Fibroblast of villous mesenchyme (primary cell): ENCODE measurements at regions not wholly inside any gene's neighbourhood (a gene's known extent, or its start where the extent isn't known, plus 50 kb on each side); places are given as distances from the start of the nearest gene placed in this dataset.

Source experiments
- DNase-seq: peaks from one replicate; pipeline ENCODE4 v3.0.0-alpha.2; 2010; ENCODE audit warnings: low read depth
- H3K4me3 ChIP-seq: 2 replicates; pipeline ENCODE4 v1.5.1; 2011; ENCODE audit warnings: low read depth, mild to moderate bottlenecking, low read length
- TF ChIP-seq, protein P1 (sequence below): IDR thresholded peaks from 2 replicates; pipeline ENCODE4 v1.5.1; 2012; ENCODE audit warnings: low read depth, mild to moderate bottlenecking, low read length; ENCODE audit not compliant: insufficient read depth

DNA sequence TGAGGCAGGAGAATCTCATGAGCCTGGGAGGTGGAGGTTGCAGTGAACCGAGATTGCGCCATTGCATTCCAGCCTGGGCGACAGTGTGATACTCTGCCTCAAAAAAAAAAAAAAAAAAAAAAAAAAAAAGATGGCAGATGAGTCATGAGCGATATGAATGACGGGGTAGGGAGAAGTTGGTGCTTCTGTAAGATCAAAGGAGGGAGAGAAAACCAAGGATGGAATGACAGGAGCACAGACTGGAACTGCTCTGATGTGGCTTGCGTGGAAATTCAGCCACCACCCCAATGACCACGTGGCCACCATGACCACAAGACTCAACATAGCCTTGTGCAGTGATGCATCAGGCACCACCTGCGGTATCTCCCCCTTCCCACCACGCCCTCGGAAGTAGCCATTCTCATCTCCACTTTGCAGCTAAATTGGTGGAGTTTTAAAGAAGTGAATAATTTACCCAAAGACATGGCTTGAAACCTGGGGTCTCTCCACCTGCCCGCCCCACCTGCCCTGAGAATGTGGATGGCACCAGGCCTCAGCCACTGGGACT is 96.0 kb downstream of the ACKR3 start:
- DNase-seq, result no peak
- no peak overlapping the region for H3K4me3 ChIP-seq
- TF ChIP-seq, protein P1, sequence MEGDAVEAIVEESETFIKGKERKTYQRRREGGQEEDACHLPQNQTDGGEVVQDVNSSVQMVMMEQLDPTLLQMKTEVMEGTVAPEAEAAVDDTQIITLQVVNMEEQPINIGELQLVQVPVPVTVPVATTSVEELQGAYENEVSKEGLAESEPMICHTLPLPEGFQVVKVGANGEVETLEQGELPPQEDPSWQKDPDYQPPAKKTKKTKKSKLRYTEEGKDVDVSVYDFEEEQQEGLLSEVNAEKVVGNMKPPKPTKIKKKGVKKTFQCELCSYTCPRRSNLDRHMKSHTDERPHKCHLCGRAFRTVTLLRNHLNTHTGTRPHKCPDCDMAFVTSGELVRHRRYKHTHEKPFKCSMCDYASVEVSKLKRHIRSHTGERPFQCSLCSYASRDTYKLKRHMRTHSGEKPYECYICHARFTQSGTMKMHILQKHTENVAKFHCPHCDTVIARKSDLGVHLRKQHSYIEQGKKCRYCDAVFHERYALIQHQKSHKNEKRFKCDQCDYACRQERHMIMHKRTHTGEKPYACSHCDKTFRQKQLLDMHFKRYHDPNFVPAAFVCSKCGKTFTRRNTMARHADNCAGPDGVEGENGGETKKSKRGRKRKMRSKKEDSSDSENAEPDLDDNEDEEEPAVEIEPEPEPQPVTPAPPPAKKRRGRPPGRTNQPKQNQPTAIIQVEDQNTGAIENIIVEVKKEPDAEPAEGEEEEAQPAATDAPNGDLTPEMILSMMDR, result no peak

DNA sequence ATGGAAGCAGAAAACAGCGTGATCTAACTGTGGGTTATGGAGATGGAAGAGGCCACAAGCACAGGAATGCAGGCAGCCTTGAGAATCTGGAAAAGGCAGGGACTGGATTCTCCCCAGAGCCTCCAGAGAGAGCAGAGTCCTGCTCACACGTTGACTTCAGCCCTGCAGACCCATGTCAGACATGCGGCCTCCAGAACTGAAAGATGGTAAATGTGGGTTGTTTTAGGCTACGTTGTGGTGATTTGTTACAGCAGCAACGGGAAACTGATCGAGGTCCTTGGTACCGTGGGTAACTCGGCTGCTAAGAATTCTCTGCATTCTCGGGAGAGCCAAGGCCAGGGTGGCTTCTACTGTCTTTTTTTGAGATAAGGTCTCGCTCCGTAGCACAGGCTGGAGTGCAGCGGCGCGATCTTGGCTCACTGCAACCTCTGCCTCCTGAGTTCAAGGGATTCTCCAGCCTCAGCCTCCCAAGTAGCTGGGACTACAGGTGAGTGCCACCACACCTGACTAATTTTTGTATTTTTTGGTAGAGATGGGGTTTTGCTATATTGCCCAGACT is 97.1 kb downstream of the ACKR3 start:
- no peak overlapping the region for H3K4me3 ChIP-seq
- no peak for DNase-seq
- TF ChIP-seq, protein P1, result no peak

DNA sequence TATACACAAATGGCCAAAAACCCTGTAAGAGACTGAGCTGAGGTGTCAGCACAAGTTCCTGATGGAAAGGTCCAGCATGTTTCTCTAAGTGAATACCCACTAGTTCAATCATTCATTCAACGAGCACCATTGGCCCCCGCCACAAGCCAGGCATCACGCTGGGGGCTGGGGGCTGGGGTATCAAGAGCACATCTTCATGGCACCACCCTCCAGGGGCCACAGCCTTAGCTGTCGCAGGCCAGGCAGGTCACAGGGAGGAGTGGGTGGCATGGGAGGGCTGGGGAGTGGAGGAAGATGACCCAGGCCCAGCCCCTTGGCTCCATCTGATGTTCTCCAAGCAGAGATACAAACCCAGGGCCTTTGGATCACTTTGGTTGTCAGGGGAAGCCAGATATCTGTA is 97.9 kb downstream of the ACKR3 start:
- TF ChIP-seq, protein P1, result no peak
- no peak overlapping the region for H3K4me3 ChIP-seq
- no peak for DNase-seq

DNA sequence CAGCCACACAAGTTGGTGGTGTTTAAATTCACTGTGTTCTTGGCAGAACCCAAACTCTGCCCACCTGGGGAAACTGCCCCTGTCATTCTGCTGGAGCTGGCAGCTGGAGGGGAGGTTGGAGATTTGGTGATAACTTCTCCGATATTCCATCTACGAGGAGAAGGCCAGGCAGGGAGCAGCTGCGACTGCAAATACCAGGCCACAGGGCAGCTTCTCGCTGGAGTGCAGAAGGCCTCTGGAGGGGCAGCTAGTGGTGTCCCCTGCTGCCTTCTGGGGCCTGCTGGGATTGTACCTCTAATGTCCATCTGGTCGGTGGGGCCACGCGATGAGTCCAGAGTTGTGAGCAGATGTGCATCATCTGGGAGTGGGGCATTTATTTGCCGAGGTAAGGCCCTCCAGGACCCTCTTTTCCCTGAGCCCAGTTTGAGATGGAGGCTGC is 98.9 kb downstream of the ACKR3 start:
- TF ChIP-seq, protein P1, result no peak

DNA sequence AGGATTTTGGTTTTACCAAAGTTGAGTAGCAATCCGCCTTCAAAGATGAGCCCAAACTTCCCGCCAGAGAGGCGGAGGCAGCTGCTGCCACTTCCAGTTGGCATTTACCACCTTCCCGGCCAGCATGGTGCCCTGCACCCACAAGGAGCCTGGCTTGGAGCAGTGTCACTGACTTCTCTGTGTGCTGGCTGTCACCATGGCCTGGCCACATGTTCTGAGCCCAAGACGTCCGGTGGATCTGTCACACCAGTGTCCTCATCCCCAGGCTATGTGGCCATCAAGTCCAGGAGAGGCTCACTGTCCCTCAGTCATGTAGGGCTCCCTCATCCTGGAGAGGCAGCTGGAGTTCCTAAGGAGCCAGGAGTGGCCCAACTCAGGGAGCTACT is 100.6 kb downstream of the ACKR3 start:
- H3K4me3 ChIP-seq, result no peak overlapping the region
- no peak for DNase-seq
- TF ChIP-seq, protein P1, result no peak

More for the DNA sequence above, 98.9 kb downstream of the ACKR3 start:
- no peak for DNase-seq
- no peak overlapping the region for H3K4me3 ChIP-seq

DNA sequence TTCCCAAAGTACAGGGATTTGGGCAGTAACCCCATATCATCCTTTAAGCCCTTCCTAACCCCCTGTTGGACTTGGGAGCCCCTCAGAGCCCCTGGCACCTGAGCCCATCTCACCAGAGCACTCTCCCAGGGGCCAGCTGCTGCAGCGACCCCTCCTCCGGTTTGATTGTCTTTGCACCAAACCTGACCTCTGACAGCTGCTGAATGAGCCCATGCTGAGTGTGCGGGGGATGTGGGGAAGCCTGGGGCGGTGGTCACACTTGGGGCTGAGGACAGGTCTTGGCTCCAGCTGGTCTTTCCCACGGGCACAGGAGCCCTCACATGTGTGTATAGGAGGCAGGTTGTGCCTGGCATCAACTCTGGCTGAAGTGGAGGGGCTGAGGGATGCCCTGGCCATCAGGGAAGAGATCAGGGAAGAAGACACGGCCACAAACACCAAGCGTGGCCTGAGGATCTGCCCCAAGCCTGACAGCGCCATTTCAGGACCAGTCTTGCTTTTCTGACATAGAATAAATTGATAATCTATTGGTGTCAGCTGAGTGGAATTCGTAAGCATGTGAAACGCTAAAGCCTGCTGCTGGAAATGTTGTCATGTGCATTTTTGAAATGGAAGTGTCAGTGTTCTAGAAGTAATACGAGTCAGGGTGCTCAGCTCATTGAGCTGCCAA is 102.4 kb downstream of the ACKR3 start:
- TF ChIP-seq, protein P1, result no peak
- no peak for DNase-seq
- no peak overlapping the region for H3K4me3 ChIP-seq

DNA sequence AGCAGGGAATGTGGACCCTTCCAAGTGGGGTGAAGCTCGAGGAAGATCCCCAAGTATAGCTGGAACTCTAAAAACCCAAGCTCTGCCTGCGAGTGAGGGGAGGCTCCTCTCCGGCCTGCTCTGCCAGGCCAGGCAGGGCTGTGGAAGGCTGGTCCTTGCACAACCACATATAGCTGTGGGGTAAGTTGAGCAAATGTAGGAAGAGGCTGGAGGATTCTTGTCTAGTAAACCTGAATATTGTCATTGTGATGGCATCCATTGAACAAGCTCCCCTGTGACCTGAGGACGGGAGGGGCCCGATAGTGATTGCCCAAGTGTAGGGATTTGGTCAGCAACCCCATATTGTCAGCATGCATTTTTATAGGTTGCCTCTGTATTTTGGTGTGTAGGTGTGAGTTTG is 103.0 kb downstream of the ACKR3 start:
- no peak for DNase-seq
- TF ChIP-seq, protein P1, result no peak
- H3K4me3 ChIP-seq, result no peak overlapping the region
